Body of pancreas (tissue), 4 donors: ENCODE measurements at regions not wholly inside any gene's neighbourhood (a gene's known extent, or its start where the extent isn't known, plus 50 kb on each side); places are given as distances from the start of the nearest gene placed in this dataset.

Experiments
- ATAC-seq: fragments of 150-250 bp; one replicate; pipeline ENCODE4 v1.9.1; 2016
- DNase-seq, 4 donors: peaks; one replicate each; pipeline ENCODE4 v3.0.0-alpha.2; 2019
- H3K27ac ChIP-seq, 4 donors: fragments of 200-600 bp; sonication (generic); 1 replicate in 3 of 4; 2 replicates in 1 of 4; pipeline versions ENCODE4 v1.5.1 to v1.6.1; 2016 to 2019; ENCODE audit warnings: mild to moderate bottlenecking in 1 of 4, mixed read lengths in 1 of 4, moderate library complexity in 1 of 4
- H3K27me3 ChIP-seq, 2 donors: fragments of 200-600 bp; sonication (generic); one replicate each; pipeline ENCODE4 v1.6.0; 2016; ENCODE audit warnings: mild to moderate bottlenecking in 1 of 2
- H3K36me3 ChIP-seq, 2 donors: fragments of 200-600 bp; sonication (generic); replicated peaks in 1 of 2; 2 replicates each; pipeline ENCODE4 v1.5.1; 2016; ENCODE audit warnings: low read depth in 2 of 2; ENCODE audit not compliant: insufficient read depth in 1 of 2
- H3K4me1 ChIP-seq: fragments of 200-600 bp; sonication (generic); one replicate; pipeline ENCODE4 v1.6.0; 2016
- H3K4me3 ChIP-seq, 2 donors: fragments of 200-600 bp; sonication (generic); 1 replicate in 1 of 2; 2 replicates in 1 of 2; pipeline ENCODE4 v1.5.1; 2016 to 2019
- H3K9me3 ChIP-seq, 3 donors: fragments of 200-600 bp; sonication (generic); 1 replicate in 2 of 3; 2 replicates in 1 of 3; pipeline ENCODE4 v1.5.1; 2016
- POLR2A ChIP-seq, 3 donors: fragments of 450-650 bp; IDR thresholded peaks; one replicate each; pipeline ENCODE4 v1.6.1; 2016; ENCODE audit warnings: antibody characterized with exemption in 3 of 3, mild to moderate bottlenecking in 2 of 3
- WGBS, 2 donors: methylation state at CpG; one replicate each; pipeline ENCODE4 v1.1.5; 2017; 5-methylcytosine and 5-hydroxymethylcytosine counted together
- intact Hi-C: fragments of 100-400 bp; cut with DNase I; formaldehyde crosslinking; loops from one replicate; pipeline ENCODE4 v1.15.1; 2023
- TF ChIP-seq, protein P1 (sequence below), 7 experiments: fragments of 450-650 bp in 4 of 7; fragments of 200-600 bp in 3 of 7; sonication (generic) in 3 of 7; IDR thresholded peaks; one replicate each; pipeline ENCODE4 v1.5.1; 2016 to 2019; ENCODE audit warnings: antibody characterized with exemption in 7 of 7

DNA sequence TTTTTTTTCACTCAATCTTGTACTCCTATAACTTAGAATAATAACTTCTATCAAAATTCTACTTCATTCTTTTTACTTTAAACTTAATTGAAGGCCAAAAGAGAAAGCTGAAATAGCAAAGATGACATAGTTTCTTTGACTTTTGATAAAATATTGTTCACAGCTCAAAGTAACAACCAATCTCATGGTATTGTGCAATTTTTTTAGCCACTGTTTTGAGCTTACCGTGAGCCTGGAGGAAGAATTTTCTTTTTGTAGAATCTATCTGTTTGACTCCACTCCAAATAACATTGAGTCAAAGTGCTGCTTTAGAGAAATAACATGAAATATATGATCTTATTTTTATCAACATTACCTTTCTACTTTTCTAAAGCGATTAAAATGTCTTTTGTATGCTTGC is 903.9 kb upstream of the FOXG1 start:
- Histone ChIP-seq H3K27me3 (no peaks in the 10 kb centered on the region), H3K4me1 (no peaks in the 10 kb centered on the region), H3K36me3 (no peaks in the 10 kb centered on the region), H3K27ac (no peak overlapping the region), H3K9me3 (no peaks in the 10 kb centered on the region), H3K4me3 (no peak overlapping the region)
- ATAC-seq (no peak), DNase-seq (no peak)
- intact Hi-C loops = no loop called here
- no peak for TF ChIP-seq POLR2A (IDR thresholded peaks at IDR 0.05)
- TF ChIP-seq, protein P1, sequence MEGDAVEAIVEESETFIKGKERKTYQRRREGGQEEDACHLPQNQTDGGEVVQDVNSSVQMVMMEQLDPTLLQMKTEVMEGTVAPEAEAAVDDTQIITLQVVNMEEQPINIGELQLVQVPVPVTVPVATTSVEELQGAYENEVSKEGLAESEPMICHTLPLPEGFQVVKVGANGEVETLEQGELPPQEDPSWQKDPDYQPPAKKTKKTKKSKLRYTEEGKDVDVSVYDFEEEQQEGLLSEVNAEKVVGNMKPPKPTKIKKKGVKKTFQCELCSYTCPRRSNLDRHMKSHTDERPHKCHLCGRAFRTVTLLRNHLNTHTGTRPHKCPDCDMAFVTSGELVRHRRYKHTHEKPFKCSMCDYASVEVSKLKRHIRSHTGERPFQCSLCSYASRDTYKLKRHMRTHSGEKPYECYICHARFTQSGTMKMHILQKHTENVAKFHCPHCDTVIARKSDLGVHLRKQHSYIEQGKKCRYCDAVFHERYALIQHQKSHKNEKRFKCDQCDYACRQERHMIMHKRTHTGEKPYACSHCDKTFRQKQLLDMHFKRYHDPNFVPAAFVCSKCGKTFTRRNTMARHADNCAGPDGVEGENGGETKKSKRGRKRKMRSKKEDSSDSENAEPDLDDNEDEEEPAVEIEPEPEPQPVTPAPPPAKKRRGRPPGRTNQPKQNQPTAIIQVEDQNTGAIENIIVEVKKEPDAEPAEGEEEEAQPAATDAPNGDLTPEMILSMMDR (IDR thresholded peaks at IDR 0.05) = no peak
- 59 to 76% methylated on average over 2 of the region's 2 CpGs for WGBS, 2 donors

DNA sequence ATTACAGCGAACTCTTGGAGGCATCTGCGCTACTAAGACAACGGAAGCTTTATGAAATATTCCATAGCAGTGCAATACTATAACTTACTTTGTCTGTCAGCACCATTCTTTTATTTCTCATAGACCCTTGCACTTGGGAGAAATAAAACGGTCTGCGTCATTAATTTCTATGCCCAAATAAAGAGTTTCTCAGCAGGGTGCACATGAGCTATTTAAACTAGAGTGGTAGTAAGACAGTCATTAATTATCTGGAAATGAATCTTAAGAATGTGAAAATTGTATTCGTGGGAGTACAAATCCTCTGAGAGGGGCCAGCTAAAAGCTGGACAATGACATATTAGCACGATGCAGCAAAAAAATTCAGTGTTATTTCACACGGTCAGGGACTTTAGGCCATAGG is 903.4 kb upstream of the FOXG1 start:
- Histone ChIP-seq H3K4me3 (no peak overlapping the region), H3K27me3 (no peaks in the 10 kb centered on the region), H3K36me3 (no peaks in the 10 kb centered on the region), H3K9me3 (no peaks in the 10 kb centered on the region), H3K27ac (no peak overlapping the region), H3K4me1 (no peaks in the 10 kb centered on the region)
- intact Hi-C loops = no loop called here
- TF ChIP-seq, protein P1 (IDR thresholded peaks at IDR 0.05) = no peak
- no peak for TF ChIP-seq POLR2A (IDR thresholded peaks at IDR 0.05)
- ATAC-seq (no peak), DNase-seq (no peak)
- 71% methylated on average over 8 of the region's 8 CpGs for WGBS, 2 donors

DNA sequence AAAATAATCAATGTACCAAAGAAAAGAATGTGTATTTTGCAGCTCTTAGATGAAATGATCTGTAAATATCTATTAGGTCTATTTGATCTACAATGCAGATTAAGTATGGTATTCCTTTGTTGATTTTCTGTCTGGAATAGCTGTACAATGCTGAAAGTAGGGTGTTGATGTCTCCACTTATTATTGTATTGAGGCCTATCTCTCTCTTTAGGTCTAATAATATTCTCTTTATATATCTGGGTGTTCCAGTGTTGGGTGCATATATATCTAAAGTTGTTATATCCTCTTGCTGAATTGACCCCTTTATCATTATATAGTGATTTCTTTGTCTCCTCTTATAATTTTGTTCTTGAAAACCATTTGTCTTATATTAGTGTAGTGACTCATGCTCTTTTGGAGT is 885.5 kb upstream of the FOXG1 start:
- no peaks in the 10 kb centered on the region for H3K36me3 ChIP-seq
- TF ChIP-seq POLR2A (IDR thresholded peaks at IDR 0.05) = no peak
- TF ChIP-seq, protein P1 (IDR thresholded peaks at IDR 0.05) = no peak

DNA sequence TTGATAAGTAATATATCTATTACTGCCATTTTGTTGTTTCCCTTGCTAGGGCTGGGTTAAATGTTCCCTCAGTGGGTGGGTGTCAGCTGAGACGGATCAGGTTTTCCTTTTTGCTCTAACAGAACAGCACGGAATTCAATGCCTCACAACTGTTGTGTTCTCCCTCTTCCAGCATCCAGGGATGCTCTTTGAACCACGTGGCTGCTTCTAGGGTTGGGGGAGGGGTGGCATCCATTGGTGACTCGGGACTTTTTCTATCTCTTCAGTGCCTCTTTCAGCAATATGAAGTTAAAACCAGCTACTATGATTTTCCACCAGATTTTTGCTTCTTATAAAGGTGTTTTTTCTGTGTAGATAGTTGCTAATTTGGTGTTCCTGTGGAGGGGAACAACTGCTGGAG is 884.9 kb upstream of the FOXG1 start:
- TF ChIP-seq POLR2A (IDR thresholded peaks at IDR 0.05) = no peak
- TF ChIP-seq, protein P1 (IDR thresholded peaks at IDR 0.05) = no peak
- no peak for ATAC-seq
- intact Hi-C loops = no loop called here
- H3K27ac ChIP-seq = no peak overlapping the region
- no peaks in the 10 kb centered on the region for H3K27me3 ChIP-seq
- 33 to 36% methylated on average over 4 of the region's 4 CpGs for WGBS, 2 donors
- DNase-seq = no peak
- no peaks in the 10 kb centered on the region for H3K9me3 ChIP-seq
- H3K36me3 ChIP-seq = no peaks in the 10 kb centered on the region
- no peak overlapping the region for H3K4me3 ChIP-seq
- H3K4me1 ChIP-seq = no peaks in the 10 kb centered on the region

More for the DNA sequence above, 885.5 kb upstream of the FOXG1 start:
- ATAC-seq (no peak), DNase-seq (no peak)
- Histone ChIP-seq H3K9me3 (no peaks in the 10 kb centered on the region), H3K27me3 (no peaks in the 10 kb centered on the region), H3K27ac (no peak overlapping the region), H3K4me1 (no peaks in the 10 kb centered on the region), H3K4me3 (no peak overlapping the region)
- intact Hi-C loops = no loop called here

DNA sequence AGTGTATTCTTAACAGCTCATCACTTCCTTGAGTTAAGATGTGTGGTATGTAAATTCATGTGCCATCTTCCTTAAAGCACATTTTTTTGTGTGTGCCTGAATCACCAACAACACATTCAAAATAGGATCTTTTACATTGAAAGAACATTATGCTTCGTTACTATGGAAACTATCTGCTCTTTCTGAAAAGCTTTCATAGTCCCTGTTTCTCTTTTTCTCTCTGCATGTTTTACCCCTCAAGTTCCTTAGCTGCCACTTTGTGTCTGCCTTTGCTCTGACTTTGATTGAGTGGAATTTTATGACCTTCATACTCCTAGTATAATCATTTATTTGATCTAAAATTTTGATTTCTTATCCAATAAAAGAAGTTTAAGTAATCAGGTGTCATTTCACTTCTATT is 880.3 kb upstream of the FOXG1 start:
- 51 to 59% methylated on average over 1 of the region's 1 CpG for WGBS, 2 donors
- DNase-seq (no peak), ATAC-seq (no peak)
- Histone ChIP-seq H3K36me3 (no peaks in the 10 kb centered on the region), H3K27me3 (no peaks in the 10 kb centered on the region), H3K9me3 (no peaks in the 10 kb centered on the region), H3K4me3 (no peak overlapping the region), H3K4me1 (no peaks in the 10 kb centered on the region), H3K27ac (no peak overlapping the region)
- no peak for TF ChIP-seq POLR2A (IDR thresholded peaks at IDR 0.05)
- TF ChIP-seq, protein P1 (IDR thresholded peaks at IDR 0.05) = no peak
- intact Hi-C loops = no loop called here
